Endothelial cell of umbilical vein (primary cell): ENCODE measurements at regions not wholly inside any gene's neighbourhood (a gene's known extent, or its start where the extent isn't known, plus 50 kb on each side); places are given as distances from the start of the nearest gene placed in this dataset.

Experiments used
- BruUV-seq: library from RNA; stranded (reverse); fragments of 400-500 nt; replicated peaks from 2 replicates; lab custom pipeline; 2021; lab: Mats Ljungman, UMichigan
- CTCF ChIA-PET: fragments of 300-600, 350-600 bp; sonication (Branson Sonifier 250); formaldehyde crosslinking; loops from one replicate; lab custom pipeline; 2021; ENCODE audit warnings: antibody characterized with exemption, inconsistent platforms; lab: Charles Lee
- POLR2A ChIA-PET: fragments of 300-600, 350-600 bp; sonication (Branson Sonifier 250); formaldehyde crosslinking; loops from one replicate; lab custom pipeline; 2021; ENCODE audit warnings: antibody characterized with exemption, inconsistent platforms; lab: Charles Lee
- DNase-seq: peaks from one replicate; pipeline ENCODE4 v3.0.0-alpha.2; 2011; ENCODE audit warnings: low read depth, low spot score
- FAIRE-seq: peaks from 2 replicates; lab custom pipeline; 2011; peaks lifted over from hg19 to GRCh38; lab: Jason Lieb, UNC
- H2AFZ ChIP-seq: 2 replicates; pipeline ENCODE4 v1.6.0; 2012; ENCODE audit warnings: low read depth, low read length, control low read depth, inconsistent platforms
- H3K27ac ChIP-seq: 2 replicates; pipeline ENCODE4 v1.5.1; 2011; ENCODE audit warnings: low read depth, mild to moderate bottlenecking, control low read depth, low read length, moderate library complexity; ENCODE audit not compliant: insufficient read depth
- H3K27me3 ChIP-seq, 2 experiments: 2 replicates each; pipeline versions ENCODE4 v1.6.0 to v1.6.1; 2011; ENCODE audit warnings: low read length in 2 of 2, mixed read lengths in 1 of 2; ENCODE audit not compliant: control insufficient read depth in 2 of 2, insufficient read depth in 2 of 2
- H3K36me3 ChIP-seq, 2 experiments: 2 replicates in 1 of 2; 3 replicates in 1 of 2; pipeline ENCODE4 v1.5.1; 2011; ENCODE audit warnings: low read length in 2 of 2, mild to moderate bottlenecking in 1 of 2, moderate library complexity in 1 of 2; ENCODE audit not compliant: control insufficient read depth in 2 of 2, insufficient read depth in 2 of 2; ENCODE audit errors: extremely low read depth in 1 of 2
- H3K4me1 ChIP-seq: 3 replicates; pipeline ENCODE4 v1.5.1; 2011; ENCODE audit warnings: mild to moderate bottlenecking, low read length; ENCODE audit not compliant: control insufficient read depth, insufficient read depth; ENCODE audit errors: extremely low read depth
- H3K4me2 ChIP-seq: 2 replicates; pipeline ENCODE4 v1.6.1; 2011; ENCODE audit warnings: low read length, control low read depth, mixed read lengths; ENCODE audit not compliant: insufficient read depth
- H3K4me3 ChIP-seq, 3 experiments: fragments of 200-600 bp in 1 of 3; sonication (generic), shearing (Covaris generic) in 1 of 3; replicated peaks in 1 of 3; 2 replicates each; pipeline ENCODE4 v1.5.1; 2011 to 2016; ENCODE audit warnings: control low read depth in 3 of 3, low read length in 3 of 3, mild to moderate bottlenecking in 2 of 3, inconsistent platforms in 1 of 3, low read depth in 1 of 3, moderate library complexity in 1 of 3; ENCODE audit not compliant: insufficient read depth in 1 of 3
- H3K79me2 ChIP-seq: 2 replicates; pipeline ENCODE4 v1.6.0; 2012; ENCODE audit warnings: low read length, inconsistent platforms; ENCODE audit not compliant: control insufficient read depth, insufficient read depth
- H3K9ac ChIP-seq: replicated peaks from 2 replicates; pipeline ENCODE3; 2011; ENCODE audit warnings: low read length, control low read depth; ENCODE audit not compliant: insufficient read depth; ENCODE audit errors: extremely low read depth
- H3K9me1 ChIP-seq: replicated peaks from 3 replicates; pipeline ENCODE4 v1.6.0; 2011; ENCODE audit warnings: mild to moderate bottlenecking, low read length; ENCODE audit not compliant: control insufficient read depth, insufficient read depth; ENCODE audit errors: extremely low read depth
- H3K9me3 ChIP-seq: replicated peaks from 2 replicates; pipeline ENCODE4 v1.5.1; 2012; ENCODE audit warnings: low read length, inconsistent platforms; ENCODE audit not compliant: control insufficient read depth, insufficient read depth
- H4K20me1 ChIP-seq: replicated peaks from 2 replicates; pipeline ENCODE3; 2011; ENCODE audit warnings: mild to moderate bottlenecking, low read length; ENCODE audit not compliant: control insufficient read depth, insufficient read depth; ENCODE audit errors: extremely low read depth
- CTCF ChIP-seq, 2 donors: IDR thresholded peaks; 1 replicate in 1 of 2; 2 replicates in 1 of 2; pipeline ENCODE4 v1.5.1; 2011; ENCODE audit warnings: low read length in 2 of 2, mild to moderate bottlenecking in 2 of 2, moderate library complexity in 2 of 2, control low read depth in 1 of 2, inconsistent platforms in 1 of 2, low read depth in 1 of 2; ENCODE audit not compliant: insufficient read depth in 1 of 2; ENCODE audit errors: extremely low read depth in 1 of 2
- EZH2 ChIP-seq: IDR thresholded peaks from 2 replicates; pipeline ENCODE4 v1.6.1; 2012; ENCODE audit warnings: borderline replicate concordance, low read depth, mild to moderate bottlenecking, moderate library complexity, low read length, inconsistent platforms; ENCODE audit not compliant: severe bottlenecking
- FOS ChIP-seq: IDR thresholded peaks from 2 replicates; pipeline ENCODE4 v1.6.1; 2011; ENCODE audit warnings: mild to moderate bottlenecking, low read length, moderate library complexity, borderline replicate concordance; ENCODE audit not compliant: insufficient read depth
- GATA2 ChIP-seq: IDR thresholded peaks from 2 replicates; pipeline ENCODE4 v1.7.0; 2011; ENCODE audit warnings: low read depth, mild to moderate bottlenecking, moderate library complexity, mixed read lengths, low read length; ENCODE audit not compliant: insufficient read length, insufficient read depth
- JUN ChIP-seq: IDR thresholded peaks from 2 replicates; pipeline ENCODE4 v1.6.1; 2011; ENCODE audit warnings: borderline replicate concordance, low read depth; ENCODE audit not compliant: insufficient read length, insufficient read depth
- MAX ChIP-seq: IDR thresholded peaks from 2 replicates; pipeline ENCODE4 v1.6.1; 2011; ENCODE audit not compliant: insufficient read depth, insufficient read length
- MYC ChIP-seq: IDR thresholded peaks from one replicate; pipeline ENCODE4 v1.6.1; 2011; ENCODE audit warnings: mild to moderate bottlenecking, low read depth, low read length
- POLR2A ChIP-seq: IDR thresholded peaks from 2 replicates; pipeline ENCODE4 v1.6.1; 2012; ENCODE audit warnings: low read depth, mild to moderate bottlenecking, control low read depth, low read length
- POLR2AphosphoS5 ChIP-seq: IDR thresholded peaks from 2 replicates; pipeline ENCODE4 v1.6.1; 2012; ENCODE audit warnings: low read depth, mild to moderate bottlenecking, control low read depth, low read length, moderate library complexity; ENCODE audit not compliant: insufficient read depth
- dilution Hi-C: fragments of 300-500 bp; cut with MboI; formaldehyde crosslinking; loops from one replicate; pipeline ENCODE4 v1.15.0; 2019; ENCODE audit warnings: low sequenced_read_pairs; ENCODE audit not compliant: extremely low pct_ligation_motif_present
- intact Hi-C: fragments of 100-400 bp; cut with micrococcal nuclease; formaldehyde crosslinking; loops from one replicate; pipeline ENCODE4 v1.10.0; 2022

DNA sequence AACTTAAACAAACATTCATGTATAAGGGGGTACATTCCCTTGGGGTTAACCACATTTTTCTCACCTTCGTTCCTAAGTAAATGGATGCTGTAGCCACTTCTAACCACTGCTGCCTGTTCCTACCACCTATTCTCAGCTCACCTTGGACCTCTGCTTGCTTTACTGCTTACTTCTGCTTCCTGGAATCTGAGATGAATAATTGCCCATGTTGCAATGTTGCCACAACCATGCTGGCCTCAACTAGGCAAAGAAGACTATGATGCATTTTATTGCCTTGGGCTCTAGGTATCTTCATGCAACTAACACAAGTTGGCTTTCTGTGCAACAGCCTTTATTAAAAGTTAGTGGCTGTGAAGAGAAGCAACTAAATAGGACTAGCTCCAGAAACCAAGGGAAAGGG is 106.3 kb upstream of the TCF4 start:
- Histone ChIP-seq H3K9ac (no peak overlapping the region), H3K27ac (no peak overlapping the region), H3K4me2 (no peak overlapping the region), H4K20me1 (no peaks in the 10 kb centered on the region), H3K9me3 (no peaks in the 10 kb centered on the region), H3K36me3 (no peaks in the 10 kb centered on the region), H3K27me3 (peaks cover 0 to 2% of the 10 kb centered on the region in 2 experiments), H3K79me2 (no peaks in the 10 kb centered on the region), H3K4me3 (no peak overlapping the region), H2AFZ (no peak overlapping the region), H3K4me1 (no peaks in the 10 kb centered on the region), H3K9me1 (no peaks in the 10 kb centered on the region)
- no peak for TF ChIP-seq JUN
- no peak for TF ChIP-seq MYC
- TF ChIP-seq GATA2: no peak
- TF ChIP-seq POLR2AphosphoS5: no peak
- no peak for TF ChIP-seq EZH2
- no peak for TF ChIP-seq POLR2A
- DNase-seq: no peak
- FAIRE-seq: no peak
- dilution Hi-C loops (no loop called here), intact Hi-C loops (no loop called here)
- ChIA-PET POLR2A (no interaction called here), CTCF (no interaction called here)
- BruUV-seq: no TSS peak

GRCh38 chr18:55688030-55688429 is 100.0 kb upstream of the TCF4 start:
- CTCF ChIA-PET: no interaction called here

More at GRCh38 chr18:55688030-55688429, 100.0 kb upstream of the TCF4 start:
- Histone ChIP-seq H3K27ac (no peak overlapping the region), H3K4me3 (no peak overlapping the region), H3K9me1 (no peaks in the 10 kb centered on the region), H3K27me3 (peaks cover 0 to 2% of the 10 kb centered on the region in 2 experiments), H3K4me2 (no peak overlapping the region), H3K36me3 (no peaks in the 10 kb centered on the region), H3K9ac (no peak overlapping the region), H2AFZ (no peak overlapping the region), H3K4me1 (no peaks in the 10 kb centered on the region), H4K20me1 (no peaks in the 10 kb centered on the region), H3K79me2 (no peaks in the 10 kb centered on the region), H3K9me3 (no peaks in the 10 kb centered on the region)
- no peak for FAIRE-seq
- TF ChIP-seq EZH2: no peak
- TF ChIP-seq JUN: no peak
- no peak for TF ChIP-seq MAX
- no peak for TF ChIP-seq POLR2A
- TF ChIP-seq POLR2AphosphoS5: no peak
- no peak for TF ChIP-seq FOS
- no peak for TF ChIP-seq GATA2
- no peak for TF ChIP-seq CTCF (IDR thresholded peaks at IDR 0.05; ENCODE audit: extremely low read depth in 1 of 2, insufficient read depth in 1 of 2, low read depth in 1 of 2, low read length in 2 of 2)
- TF ChIP-seq MYC: no peak
- DNase-seq: no peak
- no TSS peak for BruUV-seq
- dilution Hi-C loops (no loop called here), intact Hi-C loops (no loop called here)
- POLR2A ChIA-PET: no interaction called here
